HG03342 (cell line): ENCODE measurements at regions not wholly inside any gene's neighbourhood (a gene's known extent, or its start where the extent isn't known, plus 50 kb on each side); places are given as distances from the start of the nearest gene placed in this dataset.
"Not testable (repeated sequence)": the region's sequence is repeated elsewhere in the genome, so short reads cannot be mapped to it uniquely, and the experiment has no call there.

Source experiments
- ATAC-seq: cut with Tn5 transposase; IDR thresholded peaks from one replicate; pipeline ENCODE4 v1.9.1; 2021; ENCODE audit warnings: mild to moderate bottlenecking, moderate library complexity; ENCODE audit not compliant: unreplicated experiment

- ATAC-seq = no peak
Observed at GRCh38 chr18:66300141-66300540, 303.7 kb downstream of the CDH19 start.

GRCh38 chr18:66280470-66280869 is 323.4 kb downstream of the CDH19 start:
- ATAC-seq = no peak

GRCh38 chr18:66271962-66272361 is 331.9 kb downstream of the CDH19 start:
- no peak for ATAC-seq

- ATAC-seq = no peak
Observed at GRCh38 chr18:66264130-66264529, 339.8 kb downstream of the CDH19 start.

- no peak for ATAC-seq
Observed at GRCh38 chr18:66254121-66254520, 349.8 kb downstream of the CDH19 start.

- ATAC-seq = no peak
Observed at GRCh38 chr18:66252703-66253102, 351.2 kb downstream of the CDH19 start.

- no peak for ATAC-seq
Observed at GRCh38 chr18:66235206-66235605, 368.7 kb downstream of the CDH19 start.

GRCh38 chr18:66226782-66227181 is 377.1 kb downstream of the CDH19 start:
- no peak for ATAC-seq

- ATAC-seq = not testable (repeated sequence)
Observed at GRCh38 chr18:66223317-66223716, 380.6 kb downstream of the CDH19 start.

- no peak for ATAC-seq
Observed at GRCh38 chr18:66222174-66222573, 381.7 kb downstream of the CDH19 start.

- ATAC-seq = no peak
Observed at GRCh38 chr18:66219817-66220216, 384.1 kb downstream of the CDH19 start.

- no peak for ATAC-seq
Observed at GRCh38 chr18:66211749-66212148, 392.1 kb downstream of the CDH19 start.

GRCh38 chr18:66210875-66211274 is 393.0 kb downstream of the CDH19 start:
- ATAC-seq = no peak

- no peak for ATAC-seq
Observed at GRCh38 chr18:66209656-66210055, 394.2 kb downstream of the CDH19 start.

GRCh38 chr18:66196805-66197204 is 407.1 kb downstream of the CDH19 start:
- ATAC-seq = no peak

GRCh38 chr18:66193938-66194337 is 410.0 kb downstream of the CDH19 start:
- ATAC-seq = no peak

GRCh38 chr18:66193394-66193793 is 410.5 kb downstream of the CDH19 start:
- ATAC-seq = no peak

GRCh38 chr18:66168685-66169235 is 417.9 kb downstream of the CDH7 start:
- ATAC-seq = no peak

GRCh38 chr18:66167829-66168684 is 417.2 kb downstream of the CDH7 start:
- ATAC-seq = no peak

GRCh38 chr18:66160007-66160406 is 409.2 kb downstream of the CDH7 start:
- no peak for ATAC-seq

- no peak for ATAC-seq
Observed at GRCh38 chr18:66159451-66159850, 408.6 kb downstream of the CDH7 start.

- ATAC-seq = no peak
Observed at GRCh38 chr18:66156946-66157687, 406.3 kb downstream of the CDH7 start.
